ENCODE measurements at regions not wholly inside any gene's neighbourhood (a gene's known extent, or its start where the extent isn't known, plus 50 kb on each side); places are given as distances from the start of the nearest gene placed in this dataset.

DNA sequence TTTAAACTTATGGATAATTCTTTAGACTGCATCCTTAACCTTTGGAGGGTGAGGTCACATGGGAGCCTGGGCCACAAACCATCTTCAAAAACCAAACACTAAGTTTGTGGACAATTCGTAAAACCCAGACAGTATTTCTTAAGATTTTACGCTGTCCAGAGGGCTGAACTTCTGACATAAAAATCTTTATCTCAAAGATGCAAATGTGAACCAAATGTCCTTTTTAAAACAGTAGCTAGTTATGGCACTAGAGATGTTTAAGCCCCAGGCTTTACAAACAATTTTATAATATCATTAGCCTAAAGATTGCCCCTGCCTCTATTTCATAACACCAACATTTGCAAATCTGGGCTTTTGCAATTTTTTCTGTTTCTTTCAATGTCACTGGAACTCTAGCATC lies 287.2 kb downstream of the SATB1 start:
- H3K27ac ChIP-seq (ENCODE audit: low read depth in 2 of 2, low read length in 1 of 2), result no peak overlapping the region
- 84 to 91% methylated on average over 2 of the region's 2 CpGs for WGBS, 2 donors

DNA sequence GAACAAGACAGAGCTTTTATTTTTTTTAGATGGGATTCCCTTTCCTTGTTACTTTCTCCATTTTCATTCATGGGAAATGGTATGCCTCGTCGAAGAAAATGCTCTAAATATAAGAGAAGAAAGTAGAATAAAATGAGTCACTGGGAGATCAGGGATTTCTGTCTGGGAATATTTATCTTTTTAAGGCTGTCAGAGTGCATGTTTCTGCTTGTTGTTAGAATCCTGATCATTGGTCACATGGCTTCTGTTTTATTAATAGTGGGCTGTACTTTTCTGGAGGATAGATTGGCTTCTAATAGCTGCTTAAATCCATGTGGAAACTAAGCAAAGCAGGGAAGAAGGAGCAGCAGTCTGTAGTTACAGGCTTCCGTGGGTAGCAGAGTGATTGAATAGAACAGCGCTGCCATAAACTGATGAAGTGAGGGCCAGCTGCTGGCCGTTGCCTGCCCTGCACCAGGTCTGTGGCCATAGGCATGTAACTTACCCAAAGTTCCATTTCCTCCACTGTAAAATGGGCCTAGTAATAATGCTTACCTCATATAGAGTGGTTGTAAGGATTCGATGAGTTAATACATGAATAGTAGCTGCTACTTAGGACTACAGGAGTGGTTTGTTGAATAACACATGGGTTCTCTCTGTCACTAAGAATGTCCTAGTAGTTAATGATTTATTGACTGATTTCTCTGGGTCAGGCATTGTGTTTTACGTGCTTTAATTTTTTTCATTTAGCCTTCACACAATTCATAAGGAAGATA lies 289.9 kb downstream of the SATB1 start:
- 70% methylated on average over 7 of the region's 7 CpGs for WGBS, 2 donors
- H3K4me3 ChIP-seq (ENCODE audit: low read depth in 1 of 2, low read length in 2 of 2), result no peak overlapping the region

More for the DNA sequence above, 287.2 kb downstream of the SATB1 start:
- Histone ChIP-seq H3K4me1 (ENCODE audit: control insufficient read depth in 2 of 2, insufficient read depth in 2 of 2, low read length in 1 of 2) (peaks cover 0 to 2% of the 10 kb centered on the region in 2 donors), H3K27me3 (ENCODE audit: control insufficient read depth in 1 of 2, insufficient read depth in 2 of 2, low read length in 2 of 2) (no peaks in the 10 kb centered on the region), H3K36me3 (ENCODE audit: control insufficient read depth in 2 of 2, insufficient read depth in 2 of 2, low read length in 1 of 2) (no peaks in the 10 kb centered on the region), H3K9me3 (ENCODE audit: control insufficient read depth in 2 of 2, insufficient read depth in 1 of 2, low read depth in 1 of 2, low read length in 1 of 2) (no peaks in the 10 kb centered on the region), H3K4me3 (ENCODE audit: low read depth in 1 of 2, low read length in 2 of 2) (no peak overlapping the region)

DNA sequence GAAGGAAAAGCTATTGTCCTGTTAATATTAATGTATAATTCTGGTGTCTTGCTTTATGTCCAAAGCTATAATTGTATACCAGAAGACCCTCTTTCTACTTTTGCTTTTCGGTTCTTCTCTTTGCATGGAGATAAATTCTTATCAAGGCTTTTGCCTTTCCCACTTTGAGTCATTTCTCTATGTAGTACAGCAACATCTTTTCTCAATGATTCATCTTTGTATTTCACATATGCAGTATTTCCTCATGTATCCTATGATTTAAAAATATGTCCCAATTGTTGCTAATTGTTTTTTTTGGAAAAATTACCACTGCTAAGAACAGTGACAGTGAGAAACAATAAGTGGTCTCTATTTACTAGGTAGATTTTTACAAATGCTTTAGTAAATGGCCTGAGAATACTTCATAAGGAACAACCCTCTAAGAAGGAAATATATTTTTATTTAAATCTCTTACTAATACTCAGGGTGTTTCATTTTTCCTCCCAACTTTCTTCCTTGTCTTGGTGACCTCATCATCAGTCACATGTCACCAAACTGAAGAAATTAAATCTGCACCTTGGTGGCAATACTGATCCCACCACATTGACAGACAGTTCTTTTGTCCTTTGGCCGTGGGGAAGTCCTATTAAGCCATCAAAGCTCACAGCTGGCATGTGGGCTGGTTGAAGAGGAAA lies 290.6 kb downstream of the SATB1 start:
- Histone ChIP-seq H3K4me3 (ENCODE audit: low read depth in 1 of 2, low read length in 2 of 2) (no peak overlapping the region), H3K4me1 (ENCODE audit: control insufficient read depth in 2 of 2, insufficient read depth in 2 of 2, low read length in 1 of 2) (peaks cover 0 to 2% of the 10 kb centered on the region in 2 donors), H3K36me3 (ENCODE audit: control insufficient read depth in 2 of 2, insufficient read depth in 2 of 2, low read length in 1 of 2) (no peaks in the 10 kb centered on the region), H3K27ac (ENCODE audit: low read depth in 2 of 2, low read length in 1 of 2) (peak overlapping the region; percentile 49 to 74), H3K9me3 (ENCODE audit: control insufficient read depth in 2 of 2, insufficient read depth in 1 of 2, low read depth in 1 of 2, low read length in 1 of 2) (no peaks in the 10 kb centered on the region), H3K27me3 (ENCODE audit: control insufficient read depth in 1 of 2, insufficient read depth in 2 of 2, low read length in 2 of 2) (no peaks in the 10 kb centered on the region)
- WGBS, 2 donors, result 49 to 55% methylated on average over 2 of the region's 2 CpGs

More for the DNA sequence above, 289.9 kb downstream of the SATB1 start:
- Histone ChIP-seq H3K4me1 (ENCODE audit: control insufficient read depth in 2 of 2, insufficient read depth in 2 of 2, low read length in 1 of 2) (peaks cover 0 to 2% of the 10 kb centered on the region in 2 donors), H3K36me3 (ENCODE audit: control insufficient read depth in 2 of 2, insufficient read depth in 2 of 2, low read length in 1 of 2) (no peaks in the 10 kb centered on the region), H3K9me3 (ENCODE audit: control insufficient read depth in 2 of 2, insufficient read depth in 1 of 2, low read depth in 1 of 2, low read length in 1 of 2) (no peaks in the 10 kb centered on the region), H3K27ac (ENCODE audit: low read depth in 2 of 2, low read length in 1 of 2) (peak overlapping the region; percentile 49 to 74), H3K27me3 (ENCODE audit: control insufficient read depth in 1 of 2, insufficient read depth in 2 of 2, low read length in 2 of 2) (no peaks in the 10 kb centered on the region)

- Histone ChIP-seq H3K27ac (ENCODE audit: low read depth in 2 of 2, low read length in 1 of 2) (no peak overlapping the region), H3K27me3 (ENCODE audit: control insufficient read depth in 1 of 2, insufficient read depth in 2 of 2, low read length in 2 of 2) (no peaks in the 10 kb centered on the region), H3K36me3 (ENCODE audit: control insufficient read depth in 2 of 2, insufficient read depth in 2 of 2, low read length in 1 of 2) (no peaks in the 10 kb centered on the region), H3K4me3 (ENCODE audit: low read depth in 1 of 2, low read length in 2 of 2) (no peak overlapping the region), H3K4me1 (ENCODE audit: control insufficient read depth in 2 of 2, insufficient read depth in 2 of 2, low read length in 1 of 2) (peaks cover 0 to 2% of the 10 kb centered on the region in 2 donors), H3K9me3 (ENCODE audit: control insufficient read depth in 2 of 2, insufficient read depth in 1 of 2, low read depth in 1 of 2, low read length in 1 of 2) (no peaks in the 10 kb centered on the region)
Measured at GRCh38 chr3:18132991-18133390, 292.1 kb downstream of the SATB1 start.

- 82 to 85% methylated on average over 11 of the region's 11 CpGs for WGBS, 2 donors
- Histone ChIP-seq H3K27me3 (ENCODE audit: control insufficient read depth in 1 of 2, insufficient read depth in 2 of 2, low read length in 2 of 2) (no peaks in the 10 kb centered on the region), H3K27ac (ENCODE audit: low read depth in 2 of 2, low read length in 1 of 2) (no peak overlapping the region), H3K9me3 (ENCODE audit: control insufficient read depth in 2 of 2, insufficient read depth in 1 of 2, low read depth in 1 of 2, low read length in 1 of 2) (no peaks in the 10 kb centered on the region), H3K36me3 (ENCODE audit: control insufficient read depth in 2 of 2, insufficient read depth in 2 of 2, low read length in 1 of 2) (no peaks in the 10 kb centered on the region), H3K4me3 (ENCODE audit: low read depth in 1 of 2, low read length in 2 of 2) (no peak overlapping the region), H3K4me1 (ENCODE audit: control insufficient read depth in 2 of 2, insufficient read depth in 2 of 2, low read length in 1 of 2) (no peaks in the 10 kb centered on the region)
Measured at GRCh38 chr3:18127859-18128681, 297.1 kb downstream of the SATB1 start.

GRCh38 chr3:18127174-18127858 lies 297.8 kb downstream of the SATB1 start:
- 71 to 79% methylated on average over 3 of the region's 3 CpGs for WGBS, 2 donors
- H3K36me3 ChIP-seq (ENCODE audit: control insufficient read depth in 2 of 2, insufficient read depth in 2 of 2, low read length in 1 of 2), result no peaks in the 10 kb centered on the region

DNA sequence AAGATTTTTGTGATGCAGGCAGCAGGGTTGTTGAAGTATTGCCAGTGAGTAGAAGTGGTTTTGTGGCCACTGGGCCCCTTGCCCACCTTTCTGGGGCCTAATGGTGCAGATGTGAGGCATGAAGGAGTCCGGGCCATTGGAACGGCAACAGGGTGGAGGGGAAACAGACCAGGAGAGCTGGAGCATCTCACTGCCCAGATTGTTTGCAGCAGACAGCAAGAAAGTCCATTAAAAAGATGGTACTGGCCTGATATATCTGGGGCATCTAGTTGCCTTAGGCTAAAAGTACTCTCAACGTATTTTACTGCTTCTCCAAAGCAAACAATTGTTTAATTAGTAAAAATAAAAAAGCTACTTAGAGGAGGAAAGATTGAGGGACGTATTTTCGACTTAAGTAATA lies 298.4 kb downstream of the SATB1 start:
- no peaks in the 10 kb centered on the region for H3K27me3 ChIP-seq (ENCODE audit: control insufficient read depth in 1 of 2, insufficient read depth in 2 of 2, low read length in 2 of 2)
- WGBS, 2 donors, result 80 to 81% methylated on average over 5 of the region's 5 CpGs
- H3K36me3 ChIP-seq (ENCODE audit: control insufficient read depth in 2 of 2, insufficient read depth in 2 of 2, low read length in 1 of 2), result no peaks in the 10 kb centered on the region
- no peaks in the 10 kb centered on the region for H3K4me1 ChIP-seq (ENCODE audit: control insufficient read depth in 2 of 2, insufficient read depth in 2 of 2, low read length in 1 of 2)
- H3K27ac ChIP-seq (ENCODE audit: low read depth in 2 of 2, low read length in 1 of 2), result no peak overlapping the region
- H3K4me3 ChIP-seq (ENCODE audit: low read depth in 1 of 2, low read length in 2 of 2), result no peak overlapping the region
- no peaks in the 10 kb centered on the region for H3K9me3 ChIP-seq (ENCODE audit: control insufficient read depth in 2 of 2, insufficient read depth in 1 of 2, low read depth in 1 of 2, low read length in 1 of 2)

More at GRCh38 chr3:18127174-18127858, 297.8 kb downstream of the SATB1 start:
- Histone ChIP-seq H3K27ac (ENCODE audit: low read depth in 2 of 2, low read length in 1 of 2) (no peak overlapping the region), H3K9me3 (ENCODE audit: control insufficient read depth in 2 of 2, insufficient read depth in 1 of 2, low read depth in 1 of 2, low read length in 1 of 2) (no peaks in the 10 kb centered on the region), H3K27me3 (ENCODE audit: control insufficient read depth in 1 of 2, insufficient read depth in 2 of 2, low read length in 2 of 2) (no peaks in the 10 kb centered on the region), H3K4me3 (ENCODE audit: low read depth in 1 of 2, low read length in 2 of 2) (no peak overlapping the region), H3K4me1 (ENCODE audit: control insufficient read depth in 2 of 2, insufficient read depth in 2 of 2, low read length in 1 of 2) (no peaks in the 10 kb centered on the region)

GRCh38 chr3:18124501-18124900 lies 300.6 kb downstream of the SATB1 start:
- H3K36me3 ChIP-seq (ENCODE audit: control insufficient read depth in 2 of 2, insufficient read depth in 2 of 2, low read length in 1 of 2), result no peaks in the 10 kb centered on the region
- H3K27me3 ChIP-seq (ENCODE audit: control insufficient read depth in 1 of 2, insufficient read depth in 2 of 2, low read length in 2 of 2), result no peaks in the 10 kb centered on the region
- H3K4me1 ChIP-seq (ENCODE audit: control insufficient read depth in 2 of 2, insufficient read depth in 2 of 2, low read length in 1 of 2), result no peaks in the 10 kb centered on the region
- 67 to 70% methylated on average over 5 of the region's 5 CpGs for WGBS, 2 donors
- H3K4me3 ChIP-seq (ENCODE audit: low read depth in 1 of 2, low read length in 2 of 2), result no peak overlapping the region
- H3K9me3 ChIP-seq (ENCODE audit: control insufficient read depth in 2 of 2, insufficient read depth in 1 of 2, low read depth in 1 of 2, low read length in 1 of 2), result peaks cover 0 to 2% of the 10 kb centered on the region in 2 donors
- H3K27ac ChIP-seq (ENCODE audit: low read depth in 2 of 2, low read length in 1 of 2), result peak overlapping the region in 1 of 2 donors; percentile 13

DNA sequence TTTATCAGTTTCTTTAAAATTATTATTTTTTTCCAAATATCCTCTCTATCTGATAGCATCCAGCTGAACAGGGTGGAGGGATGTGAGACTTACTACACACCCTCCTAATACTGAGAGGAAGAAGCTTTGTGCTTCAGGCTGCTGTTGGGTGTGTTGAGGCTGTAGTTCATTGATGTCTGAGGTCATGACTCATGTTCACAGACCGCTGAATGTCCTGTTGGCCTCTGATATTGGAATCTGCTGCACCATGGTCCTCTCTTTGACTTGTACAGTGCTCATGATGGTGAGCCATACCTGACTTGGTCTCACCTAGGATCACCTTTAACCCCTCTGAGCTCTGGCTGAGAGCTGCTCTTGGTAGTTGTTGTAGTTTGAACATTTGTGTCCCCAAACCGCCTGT lies 302.9 kb downstream of the SATB1 start:
- no peaks in the 10 kb centered on the region for H3K4me1 ChIP-seq (ENCODE audit: control insufficient read depth in 2 of 2, insufficient read depth in 2 of 2, low read length in 1 of 2)
- 75 to 81% methylated on average over 2 of the region's 2 CpGs for WGBS, 2 donors
- peaks cover 0 to 2% of the 10 kb centered on the region in 2 donors for H3K9me3 ChIP-seq (ENCODE audit: control insufficient read depth in 2 of 2, insufficient read depth in 1 of 2, low read depth in 1 of 2, low read length in 1 of 2)
- H3K36me3 ChIP-seq (ENCODE audit: control insufficient read depth in 2 of 2, insufficient read depth in 2 of 2, low read length in 1 of 2), result no peaks in the 10 kb centered on the region
- H3K27me3 ChIP-seq (ENCODE audit: control insufficient read depth in 1 of 2, insufficient read depth in 2 of 2, low read length in 2 of 2), result no peaks in the 10 kb centered on the region
- H3K4me3 ChIP-seq (ENCODE audit: low read depth in 1 of 2, low read length in 2 of 2), result no peak overlapping the region
- no peak overlapping the region for H3K27ac ChIP-seq (ENCODE audit: low read depth in 2 of 2, low read length in 1 of 2)

All from esophagus (tissue), 2 donors.